ENCODE measurements at regions not wholly inside any gene's neighbourhood (a gene's known extent, or its start where the extent isn't known, plus 50 kb on each side); places are given as distances from the start of the nearest gene placed in this dataset.
A peak's percentile ranks its signal among the peaks of the same experiment; 100 is the strongest.
"Not testable (repeated sequence)": the region's sequence is repeated elsewhere in the genome, so short reads cannot be mapped to it uniquely, and the experiment has no call there.

DNA sequence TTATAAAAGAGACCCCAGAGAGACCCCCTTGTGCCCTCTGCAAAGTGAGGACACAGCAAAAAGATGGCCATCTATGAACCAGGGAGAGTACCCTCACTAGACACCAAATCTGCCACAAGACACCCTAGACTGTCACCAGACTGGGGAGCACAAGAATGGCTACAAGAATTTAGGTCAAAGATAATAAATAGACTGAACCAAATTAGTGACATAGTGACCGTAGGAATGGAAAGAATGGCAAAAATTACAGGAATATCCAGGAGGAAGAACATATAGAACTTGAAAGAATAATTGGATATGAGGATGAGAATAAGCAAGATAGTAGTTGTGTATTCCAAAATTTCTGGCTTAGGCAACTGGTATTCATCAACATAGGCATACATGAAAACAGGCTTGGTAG, 235.0 kb downstream of the NNT start:
- Histone ChIP-seq H4K8ac (ENCODE audit: low read length) (no peak overlapping the region), H2BK15ac (ENCODE audit: low read depth, poor library complexity, severe bottlenecking) (no peak overlapping the region), H2BK5ac (ENCODE audit: low read depth, low read length, poor library complexity, severe bottlenecking) (no peak overlapping the region), H3K23ac (ENCODE audit: low read length in 2 of 2) (no peak overlapping the region), H3K4me2 (ENCODE audit: low read length, poor library complexity, severe bottlenecking) (no peak overlapping the region), H3K27me3 (ENCODE audit: control insufficient read depth in 1 of 2, insufficient read depth in 1 of 2, low read length in 2 of 2) (no peaks in the 10 kb centered on the region), H2BK120ac (ENCODE audit: low read depth, low read length) (no peak overlapping the region), H3K79me1 (replicated peaks; ENCODE audit: low read length, poor library complexity, severe bottlenecking) (no peaks in the 10 kb centered on the region), H2BK12ac (ENCODE audit: low read length in 2 of 2) (no peak overlapping the region), H3K4ac (ENCODE audit: low read depth in 1 of 2, low read length in 2 of 2) (no peak overlapping the region), H4K91ac (ENCODE audit: low read length) (no peak overlapping the region), H2AK5ac (ENCODE audit: low read length, severe bottlenecking) (no peak overlapping the region), H2AFZ (ENCODE audit: low read depth, low read length) (no peak overlapping the region), H3K18ac (ENCODE audit: low read depth in 1 of 2, low read length in 2 of 2) (no peak overlapping the region), H3K9me3 (ENCODE audit: control insufficient read depth, low read length) (no peaks in the 10 kb centered on the region), H3K14ac (ENCODE audit: low read length in 2 of 2) (no peak overlapping the region), H3K9ac (ENCODE audit: low read length) (no peak overlapping the region), H3K4me1 (ENCODE audit: control insufficient read depth, insufficient read depth, low read depth, low read length) (no peaks in the 10 kb centered on the region), H3K27ac (ENCODE audit: low read length, poor library complexity, severe bottlenecking) (no peak overlapping the region), H3K4me3 (ENCODE audit: insufficient read depth in 1 of 2, low read depth in 1 of 2, low read length in 2 of 2) (no peak overlapping the region), H3K36me3 (ENCODE audit: control insufficient read depth in 1 of 2, insufficient read depth in 2 of 2, low read depth in 1 of 2, low read length in 2 of 2) (no peaks in the 10 kb centered on the region)
- DNase-seq, result no peak
- WGBS, result 90% methylated on average over 1 of the region's 1 CpG

DNA sequence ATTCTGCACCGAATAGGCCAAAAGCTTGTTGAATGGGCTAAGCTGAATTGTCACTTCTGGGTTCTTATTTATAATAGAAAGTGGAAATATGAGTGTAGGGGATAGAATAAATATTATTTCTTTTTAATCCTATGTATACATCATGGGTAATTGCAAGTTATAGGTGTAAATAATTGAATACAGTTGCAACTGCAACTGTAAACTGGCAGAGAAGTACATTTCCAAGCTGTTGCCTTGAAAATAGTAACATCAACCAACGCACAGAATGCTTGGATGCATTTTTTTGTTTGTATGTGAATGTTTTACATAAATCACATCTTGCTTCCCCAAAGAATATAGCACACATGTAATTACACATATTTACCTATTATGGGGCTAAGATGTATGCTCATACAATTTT, 234.1 kb downstream of the NNT start:
- H2BK5ac ChIP-seq (ENCODE audit: low read depth, low read length, poor library complexity, severe bottlenecking), result no peak overlapping the region
- H2BK15ac ChIP-seq (ENCODE audit: low read depth, poor library complexity, severe bottlenecking), result no peak overlapping the region
- no peak overlapping the region for H4K91ac ChIP-seq (ENCODE audit: low read length)
- no peak overlapping the region for H3K27ac ChIP-seq (ENCODE audit: low read length, poor library complexity, severe bottlenecking)
- no peaks in the 10 kb centered on the region for H3K79me1 ChIP-seq (replicated peaks; ENCODE audit: low read length, poor library complexity, severe bottlenecking)
- H2AK5ac ChIP-seq (ENCODE audit: low read length, severe bottlenecking), result no peak overlapping the region
- H3K4me1 ChIP-seq (ENCODE audit: control insufficient read depth, insufficient read depth, low read depth, low read length), result no peaks in the 10 kb centered on the region
- no peaks in the 10 kb centered on the region for H3K9me3 ChIP-seq (ENCODE audit: control insufficient read depth, low read length)
- H4K8ac ChIP-seq (ENCODE audit: low read length), result no peak overlapping the region
- no peak overlapping the region for H2BK12ac ChIP-seq (ENCODE audit: low read length in 2 of 2)
- no peak overlapping the region for H3K4me2 ChIP-seq (ENCODE audit: low read length, poor library complexity, severe bottlenecking)
- no peak overlapping the region for H3K4ac ChIP-seq (ENCODE audit: low read depth in 1 of 2, low read length in 2 of 2)
- H3K14ac ChIP-seq (ENCODE audit: low read length in 2 of 2), result no peak overlapping the region
- H3K18ac ChIP-seq (ENCODE audit: low read depth in 1 of 2, low read length in 2 of 2), result no peak overlapping the region
- no peak overlapping the region for H3K23ac ChIP-seq (ENCODE audit: low read length in 2 of 2)
- no peak for DNase-seq
- no peaks in the 10 kb centered on the region for H3K27me3 ChIP-seq (ENCODE audit: control insufficient read depth in 1 of 2, insufficient read depth in 1 of 2, low read length in 2 of 2)
- WGBS, result no CpG with 5 or more reads among the region's 2 CpGs
- no peak overlapping the region for H2AFZ ChIP-seq (ENCODE audit: low read depth, low read length)
- no peak overlapping the region for H3K4me3 ChIP-seq (ENCODE audit: insufficient read depth in 1 of 2, low read depth in 1 of 2, low read length in 2 of 2)
- no peaks in the 10 kb centered on the region for H3K36me3 ChIP-seq (ENCODE audit: control insufficient read depth in 1 of 2, insufficient read depth in 2 of 2, low read depth in 1 of 2, low read length in 2 of 2)
- H2BK120ac ChIP-seq (ENCODE audit: low read depth, low read length), result no peak overlapping the region
- no peak overlapping the region for H3K9ac ChIP-seq (ENCODE audit: low read length)

GRCh38 chr5:43833961-43834360, 231.0 kb downstream of the NNT start:
- Histone ChIP-seq H3K4me3 (ENCODE audit: insufficient read depth in 1 of 2, low read depth in 1 of 2, low read length in 2 of 2) (no peak overlapping the region), H3K9ac (ENCODE audit: low read length) (no peak overlapping the region), H3K18ac (ENCODE audit: low read depth in 1 of 2, low read length in 2 of 2) (no peak overlapping the region), H3K27ac (ENCODE audit: low read length, poor library complexity, severe bottlenecking) (no peak overlapping the region), H4K8ac (ENCODE audit: low read length) (no peak overlapping the region), H2BK5ac (ENCODE audit: low read depth, low read length, poor library complexity, severe bottlenecking) (no peak overlapping the region), H3K9me3 (ENCODE audit: control insufficient read depth, low read length) (no peaks in the 10 kb centered on the region), H2AFZ (ENCODE audit: low read depth, low read length) (no peak overlapping the region), H2BK120ac (ENCODE audit: low read depth, low read length) (no peak overlapping the region), H2AK5ac (ENCODE audit: low read length, severe bottlenecking) (no peak overlapping the region), H3K4ac (ENCODE audit: low read depth in 1 of 2, low read length in 2 of 2) (no peak overlapping the region), H4K91ac (ENCODE audit: low read length) (no peak overlapping the region), H3K36me3 (ENCODE audit: control insufficient read depth in 1 of 2, insufficient read depth in 2 of 2, low read depth in 1 of 2, low read length in 2 of 2) (no peaks in the 10 kb centered on the region), H3K14ac (ENCODE audit: low read length in 2 of 2) (no peak overlapping the region), H3K4me2 (ENCODE audit: low read length, poor library complexity, severe bottlenecking) (no peak overlapping the region), H3K23ac (ENCODE audit: low read length in 2 of 2) (no peak overlapping the region), H3K27me3 (ENCODE audit: control insufficient read depth in 1 of 2, insufficient read depth in 1 of 2, low read length in 2 of 2) (no peaks in the 10 kb centered on the region), H3K4me1 (ENCODE audit: control insufficient read depth, insufficient read depth, low read depth, low read length) (no peaks in the 10 kb centered on the region), H3K79me1 (replicated peaks; ENCODE audit: low read length, poor library complexity, severe bottlenecking) (no peaks in the 10 kb centered on the region), H2BK12ac (ENCODE audit: low read length in 2 of 2) (no peak overlapping the region), H2BK15ac (ENCODE audit: low read depth, poor library complexity, severe bottlenecking) (no peak overlapping the region)
- no CpG with 5 or more reads among the region's 1 CpG for WGBS
- DNase-seq, result no peak

DNA sequence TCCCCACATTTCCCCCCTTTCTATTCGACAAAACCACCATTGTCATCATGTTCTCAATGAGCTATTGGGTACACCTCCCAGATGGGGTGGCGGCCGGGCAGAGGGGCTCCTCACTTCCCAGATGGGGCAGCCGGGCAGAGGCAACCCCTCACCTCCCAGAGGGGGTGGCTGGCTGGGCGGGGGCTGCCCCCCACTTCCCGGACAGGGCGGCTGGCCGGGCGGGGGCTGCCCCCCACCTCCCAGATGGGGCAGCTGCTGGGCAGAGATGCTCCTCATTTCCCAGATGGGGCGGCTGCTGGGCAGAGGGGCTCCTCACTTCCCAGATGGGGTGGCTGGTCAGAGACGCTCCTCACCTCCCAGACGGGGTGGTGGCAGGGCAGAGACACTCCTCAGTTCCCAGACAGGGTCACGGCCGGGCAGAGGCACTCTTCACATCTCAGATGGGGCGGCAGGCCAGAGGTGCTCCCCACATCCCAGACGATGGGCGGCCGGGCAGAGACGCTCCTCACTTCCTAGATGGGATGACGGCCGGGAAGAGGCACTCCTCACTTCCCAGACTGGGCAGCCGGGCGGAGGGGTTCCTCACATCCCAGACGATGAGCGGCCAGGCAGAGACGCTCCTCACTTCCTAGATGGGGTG, 221.5 kb downstream of the NNT start:
- H3K27me3 ChIP-seq (ENCODE audit: control insufficient read depth in 1 of 2, insufficient read depth in 1 of 2, low read length in 2 of 2); H2BK12ac ChIP-seq (ENCODE audit: low read length in 2 of 2); H3K18ac ChIP-seq (ENCODE audit: low read depth in 1 of 2, low read length in 2 of 2); H3K4me1 ChIP-seq (ENCODE audit: control insufficient read depth, insufficient read depth, low read depth, low read length); H3K36me3 ChIP-seq (ENCODE audit: control insufficient read depth in 1 of 2, insufficient read depth in 2 of 2, low read depth in 1 of 2, low read length in 2 of 2); H3K79me1 ChIP-seq (replicated peaks; ENCODE audit: low read length, poor library complexity, severe bottlenecking); H4K91ac ChIP-seq (ENCODE audit: low read length); H3K4me2 ChIP-seq (ENCODE audit: low read length, poor library complexity, severe bottlenecking); H3K27ac ChIP-seq (ENCODE audit: low read length, poor library complexity, severe bottlenecking); H3K9ac ChIP-seq (ENCODE audit: low read length); DNase-seq; H2BK15ac ChIP-seq (ENCODE audit: low read depth, poor library complexity, severe bottlenecking); H2AK5ac ChIP-seq (ENCODE audit: low read length, severe bottlenecking); H3K14ac ChIP-seq (ENCODE audit: low read length in 2 of 2); H4K8ac ChIP-seq (ENCODE audit: low read length); H3K4ac ChIP-seq (ENCODE audit: low read depth in 1 of 2, low read length in 2 of 2); H3K4me3 ChIP-seq (ENCODE audit: insufficient read depth in 1 of 2, low read depth in 1 of 2, low read length in 2 of 2); H2AFZ ChIP-seq (ENCODE audit: low read depth, low read length); H3K23ac ChIP-seq (ENCODE audit: low read length in 2 of 2); H2BK5ac ChIP-seq (ENCODE audit: low read depth, low read length, poor library complexity, severe bottlenecking): not testable (repeated sequence)
- WGBS, result 92% methylated on average over 21 of the region's 26 CpGs
- Histone ChIP-seq H3K9me3 (ENCODE audit: control insufficient read depth, low read length) (peaks cover 28% of the 10 kb centered on the region), H2BK120ac (ENCODE audit: low read depth, low read length) (peak overlapping the region; percentile 19)
